Prostate gland (tissue), 1 donor: ENCODE measurements at regions not wholly inside any gene's neighbourhood (a gene's known extent, or its start where the extent isn't known, plus 50 kb on each side); places are given as distances from the start of the nearest gene placed in this dataset.

ENCODE experiments used
- POLR2A ChIP-seq: fragments of 450-650 bp; IDR thresholded peaks from one replicate; pipeline ENCODE4 v1.6.1; 2016; ENCODE audit warnings: antibody characterized with exemption, mild to moderate bottlenecking
- POLR2AphosphoS5 ChIP-seq: sonication (generic); formaldehyde crosslinking; IDR thresholded peaks from one replicate; pipeline ENCODE4 v1.6.1; 2017; ENCODE audit warnings: antibody characterized with exemption

GRCh38 chr9:25584611-25585010 is 93.6 kb downstream of the TUSC1 start:
- TF ChIP-seq POLR2AphosphoS5 (no peak), POLR2A (no peak)
